GM12874 (cell line): ENCODE measurements at regions not wholly inside any gene's neighbourhood (a gene's known extent, or its start where the extent isn't known, plus 50 kb on each side); places are given as distances from the start of the nearest gene placed in this dataset.

ENCODE experiments used
- TF ChIP-seq, protein P1 (sequence below): IDR thresholded peaks from 2 replicates; pipeline ENCODE4 v1.5.1; 2011; ENCODE audit warnings: low read depth, mild to moderate bottlenecking, control low read depth, low read length, moderate library complexity; ENCODE audit not compliant: insufficient read depth

GRCh38 chrX:39430551-39430950 is 629.3 kb downstream of the MID1IP1 start:
- TF ChIP-seq, protein P1, sequence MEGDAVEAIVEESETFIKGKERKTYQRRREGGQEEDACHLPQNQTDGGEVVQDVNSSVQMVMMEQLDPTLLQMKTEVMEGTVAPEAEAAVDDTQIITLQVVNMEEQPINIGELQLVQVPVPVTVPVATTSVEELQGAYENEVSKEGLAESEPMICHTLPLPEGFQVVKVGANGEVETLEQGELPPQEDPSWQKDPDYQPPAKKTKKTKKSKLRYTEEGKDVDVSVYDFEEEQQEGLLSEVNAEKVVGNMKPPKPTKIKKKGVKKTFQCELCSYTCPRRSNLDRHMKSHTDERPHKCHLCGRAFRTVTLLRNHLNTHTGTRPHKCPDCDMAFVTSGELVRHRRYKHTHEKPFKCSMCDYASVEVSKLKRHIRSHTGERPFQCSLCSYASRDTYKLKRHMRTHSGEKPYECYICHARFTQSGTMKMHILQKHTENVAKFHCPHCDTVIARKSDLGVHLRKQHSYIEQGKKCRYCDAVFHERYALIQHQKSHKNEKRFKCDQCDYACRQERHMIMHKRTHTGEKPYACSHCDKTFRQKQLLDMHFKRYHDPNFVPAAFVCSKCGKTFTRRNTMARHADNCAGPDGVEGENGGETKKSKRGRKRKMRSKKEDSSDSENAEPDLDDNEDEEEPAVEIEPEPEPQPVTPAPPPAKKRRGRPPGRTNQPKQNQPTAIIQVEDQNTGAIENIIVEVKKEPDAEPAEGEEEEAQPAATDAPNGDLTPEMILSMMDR, result no peak

DNA sequence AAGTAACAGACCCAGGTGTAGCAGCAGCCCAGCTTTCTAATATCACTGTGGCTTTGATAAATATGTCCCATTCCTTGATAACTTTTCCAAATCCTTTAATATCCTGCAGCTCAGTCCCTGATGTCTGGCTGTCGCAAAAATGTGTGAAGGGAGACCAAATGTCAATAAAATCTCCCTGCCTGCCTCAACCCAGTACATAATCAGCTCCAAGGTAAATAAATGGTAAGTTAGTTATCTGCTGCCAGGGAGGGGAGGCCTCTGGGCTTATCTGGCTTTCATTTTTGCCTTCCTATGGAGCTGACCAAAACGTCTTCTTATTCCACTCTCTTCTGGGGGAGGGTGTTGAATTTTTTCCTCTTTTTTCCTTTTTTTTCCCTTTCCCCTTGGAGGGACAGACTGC is 630.6 kb downstream of the MID1IP1 start:
- TF ChIP-seq, protein P1, result no peak

GRCh38 chrX:39437670-39438441 is 636.6 kb downstream of the MID1IP1 start:
- TF ChIP-seq, protein P1, result no peak

- TF ChIP-seq, protein P1, result no peak
Measured at GRCh38 chrX:39438603-39439602, 637.6 kb downstream of the MID1IP1 start.

DNA sequence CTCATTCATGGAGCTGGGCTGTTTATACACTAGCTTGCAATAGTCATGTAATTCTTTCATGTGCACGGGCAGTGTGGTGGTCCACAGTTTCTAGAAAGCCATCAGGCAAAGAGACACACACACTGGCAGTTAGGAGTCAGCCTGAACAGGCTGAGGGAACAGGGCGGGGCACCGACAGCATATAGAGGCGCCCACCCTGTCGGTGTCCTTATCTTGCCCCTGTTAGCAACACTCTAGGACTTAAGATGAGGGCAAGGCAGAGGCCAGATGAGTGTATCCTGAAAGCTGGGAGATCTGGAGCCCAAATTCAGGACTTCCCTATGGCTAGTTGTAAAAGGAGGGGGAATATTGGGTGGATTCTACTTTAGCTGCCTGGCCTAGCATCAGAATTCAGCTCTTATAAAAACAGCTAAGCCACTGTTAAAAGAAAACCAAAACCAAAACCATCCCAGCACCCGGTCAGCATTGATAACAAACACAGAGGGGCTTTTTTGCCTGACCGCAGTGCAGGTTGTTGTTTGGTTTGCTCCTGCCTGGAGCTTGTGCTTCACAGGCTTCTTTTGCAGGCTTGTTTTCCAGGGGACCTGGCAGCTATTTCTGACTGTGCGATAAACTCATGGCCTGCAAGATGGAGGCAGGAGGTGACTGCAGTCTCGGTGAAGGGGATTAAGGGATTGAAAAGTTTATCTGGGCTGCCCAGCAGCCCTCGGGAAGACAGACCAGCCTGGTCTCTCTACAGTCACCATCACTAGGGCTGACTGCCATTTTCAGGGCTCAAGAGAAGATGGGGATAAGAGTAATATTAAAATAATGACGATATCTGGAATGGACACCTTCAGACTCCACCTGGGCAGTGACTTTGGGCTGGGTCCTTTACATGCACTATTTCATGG is 638.9 kb downstream of the MID1IP1 start:
- TF ChIP-seq, protein P1, result no peak

DNA sequence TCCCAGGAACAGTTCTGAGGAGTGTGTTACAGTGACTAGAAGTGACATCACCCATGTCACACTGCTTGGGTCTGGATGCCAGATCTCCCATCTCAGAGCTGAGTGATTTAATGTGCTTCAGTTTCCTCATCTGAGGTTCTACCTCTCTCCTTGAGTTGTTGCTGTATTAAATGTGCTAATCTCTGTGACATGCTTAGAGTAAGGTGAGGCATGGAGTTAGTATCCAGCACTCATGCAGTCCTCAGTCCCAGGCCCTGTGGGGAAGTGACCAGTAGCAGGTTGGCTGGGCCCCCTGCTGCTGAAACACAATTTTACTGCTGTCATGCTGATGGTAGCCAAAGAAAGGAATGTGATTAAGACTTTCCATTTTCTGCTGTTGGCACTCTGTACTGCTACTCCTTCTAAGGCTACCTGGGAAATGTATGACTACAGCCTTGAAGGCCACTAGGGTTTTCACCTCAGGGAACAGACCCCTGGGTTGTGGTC is 639.6 kb downstream of the MID1IP1 start:
- TF ChIP-seq, protein P1, result no peak
